IPS-NIHi11 (cell line): ENCODE measurements at regions not wholly inside any gene's neighbourhood (a gene's known extent, or its start where the extent isn't known, plus 50 kb on each side); places are given as distances from the start of the nearest gene placed in this dataset.
"Not testable (repeated sequence)": the region's sequence is repeated elsewhere in the genome, so short reads cannot be mapped to it uniquely, and the experiment has no call there.

ENCODE experiments used
- DNase-seq: peaks from one replicate; pipeline ENCODE4 v3.0.0; 2012; ENCODE audit warnings: mixed read lengths, low spot score

GRCh38 chr1:230591678-230592077, 50.6 kb upstream of the COG2 start:
- no peak for DNase-seq

- DNase-seq, result no peak
These were observed 52.3 kb upstream of the COG2 start for GRCh38 chr1:230589951-230590350.

GRCh38 chr1:230588323-230588746, 53.9 kb upstream of the COG2 start:
- no peak for DNase-seq

GRCh38 chr1:230587061-230587460, 55.2 kb upstream of the COG2 start:
- no peak for DNase-seq

GRCh38 chr1:230584660-230585059, 57.6 kb upstream of the COG2 start:
- DNase-seq, result no peak

GRCh38 chr1:230581446-230582079, 60.7 kb upstream of the COG2 start:
- DNase-seq, result peak; percentile 30

GRCh38 chr1:230578616-230579015, 63.7 kb upstream of the COG2 start:
- DNase-seq, result no peak

GRCh38 chr1:230577537-230577936, 64.7 kb upstream of the COG2 start:
- DNase-seq, result no peak

GRCh38 chr1:230575886-230576500, 66.3 kb upstream of the COG2 start:
- DNase-seq, result no peak

GRCh38 chr1:230574502-230574901, 67.8 kb upstream of the COG2 start:
- DNase-seq, result no peak

- DNase-seq, result no peak
These were observed 68.6 kb upstream of the COG2 start for GRCh38 chr1:230573658-230574057.

GRCh38 chr1:230572121-230573105, 69.9 kb upstream of the COG2 start:
- peak; percentile 25 for DNase-seq

- DNase-seq, result no peak
These were observed 71.4 kb upstream of the COG2 start for GRCh38 chr1:230570724-230571360.

GRCh38 chr1:230569201-230569600, 73.1 kb upstream of the COG2 start:
- no peak for DNase-seq

GRCh38 chr1:230568676-230569075, 73.6 kb upstream of the COG2 start:
- DNase-seq, result no peak

- peak; percentile 39 for DNase-seq
These were observed 74.3 kb upstream of the COG2 start for GRCh38 chr1:230568008-230568407.

- no peak for DNase-seq
These were observed 75.1 kb upstream of the COG2 start for GRCh38 chr1:230567221-230567575.

- DNase-seq, result not testable (repeated sequence)
These were observed 75.6 kb upstream of the COG2 start for GRCh38 chr1:230566532-230567220.

- no peak for DNase-seq
These were observed 77.1 kb upstream of the COG2 start for GRCh38 chr1:230565141-230565540.

- no peak for DNase-seq
These were observed 78.7 kb upstream of the COG2 start for GRCh38 chr1:230563591-230563990.

- no peak for DNase-seq
These were observed 80.7 kb upstream of the COG2 start for GRCh38 chr1:230561570-230561969.

- no peak for DNase-seq
These were observed 84.0 kb upstream of the COG2 start for GRCh38 chr1:230558324-230558723.
